ENCODE measurements at regions not wholly inside any gene's neighbourhood (a gene's known extent, or its start where the extent isn't known, plus 50 kb on each side); places are given as distances from the start of the nearest gene placed in this dataset.

GRCh38 chr22:46086577-46087335 lies 63.6 kb upstream of the PPARA start:
- Histone ChIP-seq H3K4me1 (ENCODE audit: control insufficient read depth, low read depth, low read length) (no peaks in the 10 kb centered on the region), H3K27me3 (ENCODE audit: control insufficient read depth, insufficient read depth, low read length) (no peaks in the 10 kb centered on the region), H3K36me3 (ENCODE audit: control insufficient read depth, low read depth, low read length) (no peaks in the 10 kb centered on the region), H3K9me3 (ENCODE audit: control insufficient read depth, low read depth, low read length) (no peaks in the 10 kb centered on the region), H3K9ac (ENCODE audit: low read length) (no peak overlapping the region), H3K27ac (ENCODE audit: low read length) (no peak overlapping the region), H3K4me3 (ENCODE audit: low read length) (no peak overlapping the region)

- H3K36me3 ChIP-seq (ENCODE audit: control insufficient read depth, low read depth, low read length): no peaks in the 10 kb centered on the region
- no peak overlapping the region for H3K27ac ChIP-seq (ENCODE audit: low read length)
- H3K9ac ChIP-seq (ENCODE audit: low read length): no peak overlapping the region
- H3K9me3 ChIP-seq (ENCODE audit: control insufficient read depth, low read depth, low read length): no peaks in the 10 kb centered on the region
- no peaks in the 10 kb centered on the region for H3K4me1 ChIP-seq (ENCODE audit: control insufficient read depth, low read depth, low read length)
- H3K4me3 ChIP-seq (ENCODE audit: low read length): no peak overlapping the region
- no peaks in the 10 kb centered on the region for H3K27me3 ChIP-seq (ENCODE audit: control insufficient read depth, insufficient read depth, low read length)
These were observed 63.0 kb upstream of the PPARA start for GRCh38 chr22:46087336-46087690.

GRCh38 chr22:46087816-46088277 lies 62.5 kb upstream of the PPARA start:
- Histone ChIP-seq H3K9me3 (ENCODE audit: control insufficient read depth, low read depth, low read length) (no peaks in the 10 kb centered on the region), H3K4me1 (ENCODE audit: control insufficient read depth, low read depth, low read length) (no peaks in the 10 kb centered on the region), H3K9ac (ENCODE audit: low read length) (no peak overlapping the region), H3K27ac (ENCODE audit: low read length) (no peak overlapping the region), H3K36me3 (ENCODE audit: control insufficient read depth, low read depth, low read length) (no peaks in the 10 kb centered on the region), H3K27me3 (ENCODE audit: control insufficient read depth, insufficient read depth, low read length) (no peaks in the 10 kb centered on the region), H3K4me3 (ENCODE audit: low read length) (no peak overlapping the region)

GRCh38 chr22:46088541-46089311 lies 61.6 kb upstream of the PPARA start:
- no peaks in the 10 kb centered on the region for H3K36me3 ChIP-seq (ENCODE audit: control insufficient read depth, low read depth, low read length)

GRCh38 chr22:46089426-46090035 lies 60.8 kb upstream of the PPARA start:
- no peak overlapping the region for H3K9ac ChIP-seq (ENCODE audit: low read length)
- H3K27ac ChIP-seq (ENCODE audit: low read length): no peak overlapping the region
- H3K4me3 ChIP-seq (ENCODE audit: low read length): no peak overlapping the region
- H3K4me1 ChIP-seq (ENCODE audit: control insufficient read depth, low read depth, low read length): no peaks in the 10 kb centered on the region
- H3K9me3 ChIP-seq (ENCODE audit: control insufficient read depth, low read depth, low read length): no peaks in the 10 kb centered on the region
- H3K36me3 ChIP-seq (ENCODE audit: control insufficient read depth, low read depth, low read length): no peaks in the 10 kb centered on the region
- H3K27me3 ChIP-seq (ENCODE audit: control insufficient read depth, insufficient read depth, low read length): no peaks in the 10 kb centered on the region

More at GRCh38 chr22:46088541-46089311, 61.6 kb upstream of the PPARA start:
- Histone ChIP-seq H3K27ac (ENCODE audit: low read length) (no peak overlapping the region), H3K27me3 (ENCODE audit: control insufficient read depth, insufficient read depth, low read length) (no peaks in the 10 kb centered on the region), H3K9me3 (ENCODE audit: control insufficient read depth, low read depth, low read length) (no peaks in the 10 kb centered on the region), H3K4me3 (ENCODE audit: low read length) (no peak overlapping the region), H3K9ac (ENCODE audit: low read length) (no peak overlapping the region), H3K4me1 (ENCODE audit: control insufficient read depth, low read depth, low read length) (no peaks in the 10 kb centered on the region)

GRCh38 chr22:46090036-46090591 lies 60.2 kb upstream of the PPARA start:
- Histone ChIP-seq H3K9me3 (ENCODE audit: control insufficient read depth, low read depth, low read length) (no peaks in the 10 kb centered on the region), H3K9ac (ENCODE audit: low read length) (no peak overlapping the region), H3K4me3 (ENCODE audit: low read length) (no peak overlapping the region), H3K36me3 (ENCODE audit: control insufficient read depth, low read depth, low read length) (no peaks in the 10 kb centered on the region), H3K4me1 (ENCODE audit: control insufficient read depth, low read depth, low read length) (no peaks in the 10 kb centered on the region), H3K27ac (ENCODE audit: low read length) (no peak overlapping the region), H3K27me3 (ENCODE audit: control insufficient read depth, insufficient read depth, low read length) (no peaks in the 10 kb centered on the region)

GRCh38 chr22:46090631-46091201 lies 59.6 kb upstream of the PPARA start:
- no peaks in the 10 kb centered on the region for H3K4me1 ChIP-seq (ENCODE audit: control insufficient read depth, low read depth, low read length)
- no peak overlapping the region for H3K4me3 ChIP-seq (ENCODE audit: low read length)
- H3K36me3 ChIP-seq (ENCODE audit: control insufficient read depth, low read depth, low read length): no peaks in the 10 kb centered on the region
- H3K9ac ChIP-seq (ENCODE audit: low read length): no peak overlapping the region
- H3K27me3 ChIP-seq (ENCODE audit: control insufficient read depth, insufficient read depth, low read length): no peaks in the 10 kb centered on the region
- no peaks in the 10 kb centered on the region for H3K9me3 ChIP-seq (ENCODE audit: control insufficient read depth, low read depth, low read length)
- H3K27ac ChIP-seq (ENCODE audit: low read length): no peak overlapping the region

GRCh38 chr22:46091277-46091977 lies 58.9 kb upstream of the PPARA start:
- H3K27me3 ChIP-seq (ENCODE audit: control insufficient read depth, insufficient read depth, low read length): no peaks in the 10 kb centered on the region
- no peak overlapping the region for H3K27ac ChIP-seq (ENCODE audit: low read length)
- no peak overlapping the region for H3K4me3 ChIP-seq (ENCODE audit: low read length)
- H3K9me3 ChIP-seq (ENCODE audit: control insufficient read depth, low read depth, low read length): no peaks in the 10 kb centered on the region
- H3K9ac ChIP-seq (ENCODE audit: low read length): no peak overlapping the region
- no peaks in the 10 kb centered on the region for H3K36me3 ChIP-seq (ENCODE audit: control insufficient read depth, low read depth, low read length)
- H3K4me1 ChIP-seq (ENCODE audit: control insufficient read depth, low read depth, low read length): no peaks in the 10 kb centered on the region

- H3K4me1 ChIP-seq (ENCODE audit: control insufficient read depth, low read depth, low read length): no peaks in the 10 kb centered on the region
These were observed 58.3 kb upstream of the PPARA start for GRCh38 chr22:46092011-46092410.

GRCh38 chr22:46092670-46093410 lies 57.5 kb upstream of the PPARA start:
- H3K36me3 ChIP-seq (ENCODE audit: control insufficient read depth, low read depth, low read length): no peaks in the 10 kb centered on the region
- H3K4me1 ChIP-seq (ENCODE audit: control insufficient read depth, low read depth, low read length): no peaks in the 10 kb centered on the region

More at GRCh38 chr22:46092011-46092410, 58.3 kb upstream of the PPARA start:
- H3K36me3 ChIP-seq (ENCODE audit: control insufficient read depth, low read depth, low read length): no peaks in the 10 kb centered on the region
- no peak overlapping the region for H3K9ac ChIP-seq (ENCODE audit: low read length)
- H3K4me3 ChIP-seq (ENCODE audit: low read length): no peak overlapping the region
- no peak overlapping the region for H3K27ac ChIP-seq (ENCODE audit: low read length)
- H3K27me3 ChIP-seq (ENCODE audit: control insufficient read depth, insufficient read depth, low read length): no peaks in the 10 kb centered on the region
- H3K9me3 ChIP-seq (ENCODE audit: control insufficient read depth, low read depth, low read length): no peaks in the 10 kb centered on the region

More at GRCh38 chr22:46092670-46093410, 57.5 kb upstream of the PPARA start:
- H3K9ac ChIP-seq (ENCODE audit: low read length): no peak overlapping the region
- H3K4me3 ChIP-seq (ENCODE audit: low read length): no peak overlapping the region
- no peaks in the 10 kb centered on the region for H3K27me3 ChIP-seq (ENCODE audit: control insufficient read depth, insufficient read depth, low read length)
- no peak overlapping the region for H3K27ac ChIP-seq (ENCODE audit: low read length)
- no peaks in the 10 kb centered on the region for H3K9me3 ChIP-seq (ENCODE audit: control insufficient read depth, low read depth, low read length)
